Heart left ventricle (tissue), 16 donors: ENCODE measurements at regions not wholly inside any gene's neighbourhood (a gene's known extent, or its start where the extent isn't known, plus 50 kb on each side); places are given as distances from the start of the nearest gene placed in this dataset.

Source experiments
- ATAC-seq, 4 donors: fragments of 200-7000 bp; cut with Tn5 transposase; one replicate each; pipeline ENCODE4 v1.9.1; 2020 to 2022; ENCODE audit warnings: moderate library complexity in 4 of 4, mild to moderate bottlenecking in 3 of 4, moderate number of reproducible peaks in 1 of 4
- DNase-seq, 5 donors: peaks; one replicate each; pipeline ENCODE4 v3.0.0-alpha.2; 2020
- H3K27ac ChIP-seq, 12 donors: fragments of 200-600 bp; sonication (generic) in 4 of 12; one replicate each; pipeline versions ENCODE4 v1.5.0 to v1.8.0; 2016 to 2022; ENCODE audit warnings: mild to moderate bottlenecking in 2 of 12
- H3K27me3 ChIP-seq, 9 donors: fragments of 200-600 bp; sonication (generic) in 2 of 9; one replicate each; pipeline versions ENCODE4 v1.5.1 to v1.8.0; 2016 to 2022; ENCODE audit warnings: mild to moderate bottlenecking in 3 of 9
- H3K36me3 ChIP-seq, 9 donors: fragments of 200-600 bp; sonication (generic) in 2 of 9; one replicate each; pipeline versions ENCODE4 v1.5.0 to v1.8.0; 2018 to 2022; ENCODE audit warnings: mild to moderate bottlenecking in 2 of 9
- H3K4me1 ChIP-seq, 12 donors: fragments of 200-600 bp; sonication (generic) in 4 of 12; one replicate each; pipeline versions ENCODE4 v1.5.0 to v1.8.0; 2016 to 2022; ENCODE audit warnings: mild to moderate bottlenecking in 3 of 12
- H3K4me3 ChIP-seq, 12 donors: fragments of 200-600 bp; sonication (generic) in 4 of 12; one replicate each; pipeline versions ENCODE4 v1.5.0 to v1.8.0; 2017 to 2022; ENCODE audit warnings: mild to moderate bottlenecking in 9 of 12, moderate library complexity in 4 of 12
- H3K9me3 ChIP-seq, 12 donors: fragments of 200-600 bp; sonication (generic) in 4 of 12; one replicate each; pipeline versions ENCODE4 v1.5.0 to v1.8.0; 2016 to 2022; ENCODE audit warnings: mild to moderate bottlenecking in 1 of 12
- POLR2A ChIP-seq, 2 donors: fragments of 450-650 bp; IDR thresholded peaks; one replicate each; pipeline ENCODE4 v1.6.1; 2017; ENCODE audit warnings: antibody characterized with exemption in 2 of 2, mild to moderate bottlenecking in 2 of 2, moderate library complexity in 2 of 2
- WGBS, 4 donors: extraction: QIAGEN DNeasy Blood & Tissue Kit in 2 of 4; methylation state at CpG; one replicate each; pipeline versions ENCODE4 v1.1.5 to v1.1.7; 2013 to 2018; 5-methylcytosine and 5-hydroxymethylcytosine counted together
- intact Hi-C, 10 donors: fragments of 100-400 bp; cut with DNase I; formaldehyde crosslinking; loops; one replicate each; pipeline versions ENCODE4 v1.11.1 to v1.14.2; 2022
- TF ChIP-seq, protein P1 (sequence below), 12 donors: fragments of 200-600 bp; sonication (generic) in 4 of 12; IDR thresholded peaks; one replicate each; pipeline versions ENCODE4 v1.5.0 to v1.8.0; 2018 to 2022; ENCODE audit warnings: antibody characterized with exemption in 12 of 12, mild to moderate bottlenecking in 5 of 12
- donor health status: ischemic (EF 13 %, LVEDD 7.1; RV severe dilation, severe dysfunction).
- donor health status: healthy with polysubstance abuse.
- donor health status: DM: no; HTN: yes; CAD: no.
- donor health status: DM: no; HTN: no; CAD: no.
- donor health status: ischemic (EF 25% LVEDD 6.9; RV normal size, moderate dysfunction).
- donor health status: ischemic (EF 25% LVEDD 5.7; RV mildly dilated, moderate dysfunction).
- donor health status: healthy.
- donor health status: DM: yes; HTN: yes; CAD: no.
- donor health status: ischemic (EF 35%, LVEDD 5.7; RV mildly dilated, moderate dysfunction).
- donor health status: nonischemic (EF 11% LVEDD 7.7; RV severe dilation, severe dysfunction).
- donor health status: DM: yes; HTN: yes; CAD: no.
- donor health status: PGD.
- donor health status: ischemic (EF 29% LVEDD 5.4; RV normal size, mild dysfunction).
- donor health status: nonischemic (EF 23%, LVEDD 6.1; RV moderate dilation, normal function).

DNA sequence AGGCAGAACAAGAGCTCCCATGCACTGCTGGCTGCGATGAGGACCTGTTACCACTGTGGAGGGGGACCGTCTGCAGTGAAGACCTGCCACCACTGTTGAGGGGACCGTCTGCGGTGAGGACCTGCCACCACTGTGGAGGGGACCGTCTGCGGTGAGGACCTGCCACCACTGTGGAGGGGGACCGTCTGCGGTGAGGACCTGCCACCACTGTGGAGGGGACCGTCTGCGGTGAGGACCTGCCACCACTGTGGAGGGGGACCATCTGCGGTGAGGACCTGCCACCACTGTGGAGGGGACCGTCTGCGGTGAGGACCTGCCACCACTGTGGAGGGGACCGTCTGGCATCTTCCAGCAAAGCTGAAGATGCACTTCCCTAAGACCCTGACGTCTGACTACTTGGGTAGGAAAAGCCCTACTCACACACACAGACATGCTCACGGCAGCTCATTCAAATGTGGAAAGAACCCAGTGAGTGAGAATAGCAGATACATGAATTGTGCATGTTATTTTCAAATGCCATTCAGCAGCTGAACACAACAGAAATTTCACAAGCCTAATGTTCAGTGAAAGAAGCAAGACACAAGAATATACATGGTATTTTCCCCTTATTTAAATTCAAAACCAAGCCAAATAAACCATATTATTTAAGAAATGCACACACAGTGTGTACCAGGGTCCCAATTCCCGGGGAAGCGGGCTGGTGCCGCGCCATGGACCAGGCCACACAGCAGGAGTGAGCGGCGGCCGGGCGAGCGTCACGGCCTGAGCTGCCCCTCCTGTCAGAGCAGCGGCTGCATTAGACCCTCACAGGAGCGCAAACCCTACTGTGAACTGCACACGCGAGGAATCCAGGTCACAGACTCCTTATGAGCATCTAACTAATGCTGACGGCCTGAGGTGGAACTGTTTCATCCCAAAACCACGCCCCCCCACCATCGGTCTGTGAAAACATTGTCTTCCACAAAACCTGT is 64.2 kb upstream of the METRNL start:
- Histone ChIP-seq H3K27me3 (no peaks in the 10 kb centered on the region), H3K27ac (no peak overlapping the region), H3K36me3 (peaks cover 0 to 4% (median 0%) of the 10 kb centered on the region in 9 donors), H3K4me1 (no peaks in the 10 kb centered on the region), H3K9me3 (no peaks in the 10 kb centered on the region), H3K4me3 (no peak overlapping the region)
- WGBS, 4 donors, result 93 to 96% (median 95%) methylated on average over 30 to 33 of the region's 33 CpGs
- TF ChIP-seq POLR2A (IDR thresholded peaks at IDR 0.05), result no peak
- TF ChIP-seq, protein P1, sequence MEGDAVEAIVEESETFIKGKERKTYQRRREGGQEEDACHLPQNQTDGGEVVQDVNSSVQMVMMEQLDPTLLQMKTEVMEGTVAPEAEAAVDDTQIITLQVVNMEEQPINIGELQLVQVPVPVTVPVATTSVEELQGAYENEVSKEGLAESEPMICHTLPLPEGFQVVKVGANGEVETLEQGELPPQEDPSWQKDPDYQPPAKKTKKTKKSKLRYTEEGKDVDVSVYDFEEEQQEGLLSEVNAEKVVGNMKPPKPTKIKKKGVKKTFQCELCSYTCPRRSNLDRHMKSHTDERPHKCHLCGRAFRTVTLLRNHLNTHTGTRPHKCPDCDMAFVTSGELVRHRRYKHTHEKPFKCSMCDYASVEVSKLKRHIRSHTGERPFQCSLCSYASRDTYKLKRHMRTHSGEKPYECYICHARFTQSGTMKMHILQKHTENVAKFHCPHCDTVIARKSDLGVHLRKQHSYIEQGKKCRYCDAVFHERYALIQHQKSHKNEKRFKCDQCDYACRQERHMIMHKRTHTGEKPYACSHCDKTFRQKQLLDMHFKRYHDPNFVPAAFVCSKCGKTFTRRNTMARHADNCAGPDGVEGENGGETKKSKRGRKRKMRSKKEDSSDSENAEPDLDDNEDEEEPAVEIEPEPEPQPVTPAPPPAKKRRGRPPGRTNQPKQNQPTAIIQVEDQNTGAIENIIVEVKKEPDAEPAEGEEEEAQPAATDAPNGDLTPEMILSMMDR (IDR thresholded peaks at IDR 0.05), result no peak
- intact Hi-C loops, result no loop called here
- ATAC-seq (no peak), DNase-seq (no peak)

DNA sequence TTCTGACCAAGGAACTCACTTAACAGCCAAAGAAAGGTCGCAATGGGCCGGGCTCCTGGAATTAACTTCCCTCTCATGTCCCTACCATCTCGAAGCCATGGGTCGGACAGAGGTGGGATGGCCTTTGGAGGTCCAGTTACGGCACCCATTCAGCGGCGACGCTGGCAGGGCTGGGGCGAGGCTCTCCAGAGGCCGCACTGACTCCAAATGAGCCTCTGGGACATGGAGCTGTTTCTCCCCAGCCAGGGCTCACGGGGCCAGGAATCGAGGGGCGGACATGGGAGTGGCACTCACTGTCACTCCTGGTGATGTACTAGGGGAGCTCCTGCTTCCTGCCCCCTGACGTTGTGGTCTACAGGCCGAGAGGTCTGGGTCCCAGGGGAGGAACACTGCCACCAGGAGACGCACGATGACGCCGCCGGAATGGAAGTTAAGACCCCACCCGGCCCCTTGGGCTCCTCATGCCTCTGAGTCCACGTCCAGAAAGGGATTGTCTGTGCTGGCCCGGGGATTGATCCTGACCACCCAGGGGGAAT is 60.7 kb upstream of the METRNL start:
- 85 to 95% (median 93%) methylated on average over 17 to 23 of the region's 23 CpGs for WGBS, 4 donors
- H3K27me3 ChIP-seq, result no peaks in the 10 kb centered on the region
- H3K4me1 ChIP-seq, result no peaks in the 10 kb centered on the region
- H3K4me3 ChIP-seq, result no peak overlapping the region
- no peaks in the 10 kb centered on the region for H3K9me3 ChIP-seq
- no peak overlapping the region for H3K27ac ChIP-seq
- DNase-seq (no peak), ATAC-seq (no peak)
- TF ChIP-seq, protein P1 (IDR thresholded peaks at IDR 0.05), result no peak
- no peak for TF ChIP-seq POLR2A (IDR thresholded peaks at IDR 0.05)
- H3K36me3 ChIP-seq, result no peaks in the 10 kb centered on the region
- intact Hi-C loops, result no loop called here

DNA sequence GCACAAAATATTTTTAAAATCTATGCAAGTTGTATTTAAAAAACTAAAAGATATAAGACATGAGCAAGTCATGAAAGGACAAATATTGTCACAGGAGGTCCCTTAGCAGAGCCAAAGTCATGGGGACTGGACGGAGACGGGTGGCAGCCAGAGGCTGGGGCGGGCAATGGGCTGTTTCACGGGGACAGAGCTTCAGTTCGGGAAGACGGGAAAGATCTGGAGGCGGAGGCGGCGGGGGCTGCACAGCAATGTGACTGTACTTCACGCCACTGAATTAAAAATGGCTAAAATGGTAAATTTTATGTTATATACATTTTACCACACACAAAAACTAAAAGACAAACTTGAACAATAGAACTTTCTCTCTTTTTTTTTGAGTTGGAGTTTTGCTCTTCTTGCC is 60.0 kb upstream of the METRNL start:
- Histone ChIP-seq H3K27ac (no peak overlapping the region), H3K27me3 (no peaks in the 10 kb centered on the region), H3K4me1 (no peaks in the 10 kb centered on the region), H3K9me3 (no peaks in the 10 kb centered on the region), H3K4me3 (no peak overlapping the region), H3K36me3 (peaks cover 0 to 5% (median 0%) of the 10 kb centered on the region in 9 donors)
- DNase-seq (no peak), ATAC-seq (no peak)
- WGBS, 4 donors, result 82 to 97% (median 82%) methylated on average over 10 of the region's 10 CpGs
- TF ChIP-seq, protein P1 (IDR thresholded peaks at IDR 0.05), result no peak
- no peak for TF ChIP-seq POLR2A (IDR thresholded peaks at IDR 0.05)
- intact Hi-C loops, result no loop called here

DNA sequence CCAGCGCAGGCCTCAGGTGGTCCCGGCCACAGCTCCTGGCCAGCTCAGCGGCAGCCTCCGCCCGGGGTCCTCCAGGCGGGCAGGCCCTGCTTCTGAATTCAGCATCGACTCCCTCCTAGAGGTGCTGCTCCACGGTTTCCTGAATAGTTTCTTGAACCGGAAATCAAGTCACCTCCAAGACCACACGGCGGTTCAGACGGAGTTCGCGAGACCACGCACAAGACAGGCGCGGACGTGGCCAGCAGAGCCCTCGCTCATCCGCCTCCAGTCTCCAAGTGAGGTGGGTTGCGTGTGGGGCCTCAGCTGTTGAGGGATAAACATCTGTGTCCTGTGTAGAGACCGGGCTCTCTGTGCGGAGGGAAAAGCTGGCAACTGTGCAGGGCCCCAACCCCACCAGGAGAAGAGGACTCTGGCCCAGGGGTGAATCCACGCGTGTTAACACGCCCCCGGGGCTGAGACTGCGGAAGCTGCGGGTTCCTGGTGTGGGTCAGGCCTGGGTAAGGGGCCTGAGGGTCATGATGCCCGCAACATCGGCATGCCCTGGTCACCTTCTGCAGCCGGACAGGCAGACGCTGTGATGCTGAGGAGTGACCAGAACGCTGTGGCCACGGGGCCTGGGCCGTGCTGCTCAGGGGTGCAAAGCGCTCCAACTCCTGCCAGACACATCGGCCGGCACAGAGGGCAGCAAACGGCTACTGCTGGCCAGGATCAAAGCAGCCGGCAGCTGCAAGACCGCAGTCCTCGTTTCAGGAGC is 55.0 kb upstream of the METRNL start:
- H3K27ac ChIP-seq, result no peak overlapping the region
- H3K36me3 ChIP-seq, result peaks cover 0 to 8% (median 0%) of the 10 kb centered on the region in 9 donors
- ATAC-seq (no peak), DNase-seq (no peak)
- no peaks in the 10 kb centered on the region for H3K9me3 ChIP-seq
- intact Hi-C loops, result no loop called here
- no peaks in the 10 kb centered on the region for H3K27me3 ChIP-seq
- H3K4me1 ChIP-seq, result no peaks in the 10 kb centered on the region
- no peak for TF ChIP-seq POLR2A (IDR thresholded peaks at IDR 0.05)
- TF ChIP-seq, protein P1 (IDR thresholded peaks at IDR 0.05), result no peak
- H3K4me3 ChIP-seq, result no peak overlapping the region
- 94 to 96% (median 95%) methylated on average over 34 to 43 of the region's 43 CpGs for WGBS, 4 donors
